PC-9 (cell line): ENCODE measurements at regions not wholly inside any gene's neighbourhood (a gene's known extent, or its start where the extent isn't known, plus 50 kb on each side); places are given as distances from the start of the nearest gene placed in this dataset.

Source experiments
- BruUV-seq: library from RNA; stranded (reverse); fragments of 400-500 nt; replicated peaks from 2 replicates; lab custom pipeline; 2021; lab: Mats Ljungman, UMichigan
- CTCF ChIA-PET: fragments of 300-600 bp; sonication (Branson Sonifier 250); formaldehyde crosslinking; loops from one replicate; lab custom pipeline; 2022; ENCODE audit warnings: antibody characterized with exemption; lab: Charles Lee
- POLR2A ChIA-PET: fragments of 300-600 bp; sonication (Branson Sonifier 250); formaldehyde crosslinking; loops from one replicate; lab custom pipeline; 2022; ENCODE audit warnings: antibody characterized with exemption; ENCODE audit not compliant: unreplicated experiment; lab: Charles Lee
- DNase-seq, 2 experiments: peaks; one replicate each; pipeline versions ENCODE4 v3.0.0 to v3.0.0-alpha.2; 2015 to 2022; ENCODE audit warnings: mixed read lengths in 1 of 2
- H2AFZ ChIP-seq: fragments of 200-600 bp; sonication (generic); 2 replicates; pipeline ENCODE4 v1.8.1; 2017; ENCODE audit warnings: antibody characterized with exemption
- H3F3A ChIP-seq: fragments of 200-600 bp; sonication (generic); 2 replicates; pipeline ENCODE4 v1.8.1; 2017; ENCODE audit warnings: antibody characterized with exemption, mild to moderate bottlenecking, low read depth; ENCODE audit not compliant: insufficient read depth
- H3K27ac ChIP-seq: fragments of 200-600 bp; sonication (generic); 2 replicates; pipeline ENCODE4 v1.6.1; 2016; ENCODE audit warnings: mixed run types
- H3K27me3 ChIP-seq: fragments of 200-600 bp; sonication (generic); 2 replicates; pipeline ENCODE4 v1.6.1; 2016; ENCODE audit warnings: low read depth, mixed run types; ENCODE audit not compliant: insufficient read depth
- H3K36me3 ChIP-seq: fragments of 200-600 bp; sonication (generic); 2 replicates; pipeline ENCODE4 v1.6.1; 2016; ENCODE audit warnings: low read depth, mixed run types
- H3K4me1 ChIP-seq: fragments of 200-600 bp; sonication (generic); replicated peaks from 2 replicates; pipeline ENCODE4 v1.6.1; 2016; ENCODE audit warnings: mixed run types; ENCODE audit not compliant: insufficient read depth
- H3K4me2 ChIP-seq: fragments of 200-600 bp; sonication (generic); 2 replicates; pipeline ENCODE4 v1.6.1; 2017; ENCODE audit warnings: mixed run types
- H3K4me3 ChIP-seq: fragments of 200-600 bp; sonication (generic); 2 replicates; pipeline ENCODE4 v1.6.1; 2016; ENCODE audit warnings: mixed run types
- H3K79me2 ChIP-seq: fragments of 200-600 bp; sonication (generic); 2 replicates; pipeline ENCODE4 v1.6.1; 2017; ENCODE audit warnings: low read depth, mixed run types
- H3K9me2 ChIP-seq: fragments of 200-600 bp; sonication (generic); 2 replicates; pipeline ENCODE4 v1.8.1; 2017; ENCODE audit warnings: mild to moderate bottlenecking; ENCODE audit not compliant: insufficient read depth
- H3K9me3 ChIP-seq: fragments of 200-600 bp; sonication (generic); 2 replicates; pipeline ENCODE4 v1.8.1; 2016; ENCODE audit warnings: low read depth; ENCODE audit not compliant: insufficient read depth
- H4K20me1 ChIP-seq: fragments of 200-600 bp; sonication (generic); 2 replicates; pipeline ENCODE4 v1.8.1; 2017; ENCODE audit not compliant: insufficient read depth
- CTCF ChIP-seq: fragments of 200-600 bp; sonication (generic); conservative IDR thresholded peaks from 2 replicates; pipeline ENCODE4 v1.6.1; 2017; ENCODE audit warnings: mixed run types, antibody characterized with exemption, mild to moderate bottlenecking, moderate library complexity
- EZH2 ChIP-seq: fragments of 200-600 bp; sonication (generic); IDR thresholded peaks from 2 replicates; pipeline ENCODE4 v1.8.0; 2017; ENCODE audit warnings: antibody characterized with exemption, low read depth
- intact Hi-C: fragments of 100-400 bp; cut with micrococcal nuclease; formaldehyde crosslinking; loops from one replicate; pipeline ENCODE4 v1.10.0; 2022; ENCODE audit not compliant: unreplicated experiment

GRCh38 chr3:164341086-164341485 lies 737.2 kb downstream of the SI start:
- H3K4me1 ChIP-seq = no peaks in the 10 kb centered on the region
- TF ChIP-seq CTCF = no peak
- no peak for TF ChIP-seq EZH2
- intact Hi-C loops = no loop called here
- DNase-seq = no peak
- no peaks in the 10 kb centered on the region for H3K36me3 ChIP-seq
- no peaks in the 10 kb centered on the region for H3F3A ChIP-seq
- H3K79me2 ChIP-seq = no peaks in the 10 kb centered on the region
- no TSS peak for BruUV-seq
- no peaks in the 10 kb centered on the region for H4K20me1 ChIP-seq
- ChIA-PET POLR2A (no interaction called here), CTCF (no interaction called here)
- H2AFZ ChIP-seq = no peak overlapping the region
- no peaks in the 10 kb centered on the region for H3K9me2 ChIP-seq
- H3K4me2 ChIP-seq = no peak overlapping the region
- no peak overlapping the region for H3K27ac ChIP-seq
- H3K27me3 ChIP-seq = no peaks in the 10 kb centered on the region
- H3K4me3 ChIP-seq = no peak overlapping the region
- H3K9me3 ChIP-seq = no peaks in the 10 kb centered on the region

- no peak overlapping the region for H3K27ac ChIP-seq
- no peak overlapping the region for H3K4me3 ChIP-seq
- H3K36me3 ChIP-seq = no peaks in the 10 kb centered on the region
- DNase-seq = no peak
- no peaks in the 10 kb centered on the region for H3K27me3 ChIP-seq
- H3K79me2 ChIP-seq = no peaks in the 10 kb centered on the region
- BruUV-seq = no TSS peak
- H4K20me1 ChIP-seq = no peaks in the 10 kb centered on the region
- no peak overlapping the region for H2AFZ ChIP-seq
- H3K9me2 ChIP-seq = no peaks in the 10 kb centered on the region
- ChIA-PET POLR2A (no interaction called here), CTCF (no interaction called here)
- H3K9me3 ChIP-seq = no peaks in the 10 kb centered on the region
- TF ChIP-seq EZH2 (no peak), CTCF (no peak)
- H3K4me2 ChIP-seq = no peak overlapping the region
- no peaks in the 10 kb centered on the region for H3K4me1 ChIP-seq
- intact Hi-C loops = no loop called here
- no peaks in the 10 kb centered on the region for H3F3A ChIP-seq
These were observed 738.0 kb downstream of the SI start for GRCh38 chr3:164340273-164340672.

GRCh38 chr3:164332831-164333802 lies 745.2 kb downstream of the SI start:
- Histone ChIP-seq H3K36me3 (no peaks in the 10 kb centered on the region), H3K9me2 (no peaks in the 10 kb centered on the region), H3K27ac (no peak overlapping the region), H2AFZ (no peak overlapping the region), H3K4me2 (no peak overlapping the region), H3K27me3 (no peaks in the 10 kb centered on the region), H4K20me1 (no peaks in the 10 kb centered on the region), H3K79me2 (no peaks in the 10 kb centered on the region), H3F3A (no peaks in the 10 kb centered on the region), H3K4me3 (no peak overlapping the region), H3K9me3 (no peaks in the 10 kb centered on the region), H3K4me1 (no peaks in the 10 kb centered on the region)
- BruUV-seq = no TSS peak
- DNase-seq = no peak
- CTCF ChIA-PET = no interaction called here
- POLR2A ChIA-PET = no interaction called here
- intact Hi-C loops = loop anchor here (1.0 kb wide), 1 partner anchor 44 kb away; no protein-coding TSS in a partner anchor
- no peak for TF ChIP-seq EZH2
